HepG2 (cell line): ENCODE measurements at regions not wholly inside any gene's neighbourhood (a gene's known extent, or its start where the extent isn't known, plus 50 kb on each side); places are given as distances from the start of the nearest gene placed in this dataset.

ENCODE experiments used
- ATF7-NPFF ChIP-seq: sonication (generic); formaldehyde crosslinking; IDR thresholded peaks from 2 replicates; pipeline ENCODE4 v1.8.1; 2023; ENCODE audit warnings: mild to moderate bottlenecking, low read depth, missing genetic modification reagents, moderate library complexity
- FOSL1 ChIP-seq: sonication (generic); formaldehyde crosslinking; IDR thresholded peaks from 2 replicates; pipeline ENCODE4 v1.9.0; 2021; ENCODE audit warnings: missing genetic modification reagents, borderline replicate concordance
- JARID2 ChIP-seq: sonication (generic); formaldehyde crosslinking; IDR thresholded peaks from 2 replicates; pipeline ENCODE4 v1.8.1; 2023; ENCODE audit warnings: missing genetic modification reagents, inconsistent platforms; ENCODE audit not compliant: insufficient replicate concordance
- JUN ChIP-seq: sonication (generic); formaldehyde crosslinking; IDR thresholded peaks from 2 replicates; pipeline ENCODE4 v1.4.0; 2020; ENCODE audit warnings: mild to moderate bottlenecking, missing genetic modification reagents
- RORA ChIP-seq: sonication (generic); formaldehyde crosslinking; IDR thresholded peaks from 2 replicates; pipeline ENCODE4 v1.5.0; 2020; ENCODE audit warnings: mild to moderate bottlenecking, missing genetic modification reagents, moderate library complexity
- STAG1 ChIP-seq: sonication (generic); formaldehyde crosslinking; IDR thresholded peaks from 2 replicates; pipeline ENCODE4 v1.4.0; 2020; ENCODE audit warnings: missing genetic modification reagents
- XRCC5 ChIP-seq: fragments of 200-400 bp; formaldehyde crosslinking; optimal IDR thresholded peaks from 2 replicates; pipeline ENCODE3; 2017; ENCODE audit warnings: mild to moderate bottlenecking, low read length
- ZNF44 ChIP-seq: sonication (generic); formaldehyde crosslinking; IDR thresholded peaks from 2 replicates; pipeline ENCODE4 v1.5.1; 2020; ENCODE audit warnings: mild to moderate bottlenecking, missing genetic modification reagents
- ZNF7 ChIP-seq: IDR thresholded peaks from 2 replicates; pipeline ENCODE4 v1.6.1; 2016; ENCODE audit warnings: missing biosample characterization, missing genetic modification reagents
- TF ChIP-seq, protein P1 (sequence below): sonication (generic); formaldehyde crosslinking; IDR thresholded peaks from 2 replicates; pipeline ENCODE4 v1.5.0; 2020; ENCODE audit warnings: mild to moderate bottlenecking, missing genetic modification reagents, borderline replicate concordance
- TF ChIP-seq, protein P2 (sequence below): sonication (generic); formaldehyde crosslinking; IDR thresholded peaks from 2 replicates; pipeline ENCODE4 v1.4.0; 2020; ENCODE audit warnings: mild to moderate bottlenecking, low read depth, missing genetic modification reagents

DNA sequence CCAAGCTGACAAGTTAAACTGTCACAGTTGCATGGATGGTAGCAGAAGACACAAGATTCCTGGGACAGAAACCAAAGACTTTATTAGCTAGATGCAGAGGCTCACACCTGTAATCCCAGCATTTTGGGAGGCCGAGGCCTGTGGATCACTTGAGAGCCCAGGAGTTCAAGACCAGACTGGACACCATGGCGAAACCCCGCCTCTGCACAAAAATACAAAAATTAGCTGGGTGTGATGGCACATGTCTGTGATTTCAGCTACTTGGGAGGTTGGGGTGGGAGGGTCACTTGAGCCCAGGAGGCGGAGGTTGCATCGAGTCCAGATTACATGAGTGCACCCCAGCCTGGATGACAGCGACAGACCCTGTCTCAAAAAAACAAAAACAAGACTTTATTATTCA is 346.6 kb downstream of the IRS2 start (continued):
- TF ChIP-seq, protein P1, sequence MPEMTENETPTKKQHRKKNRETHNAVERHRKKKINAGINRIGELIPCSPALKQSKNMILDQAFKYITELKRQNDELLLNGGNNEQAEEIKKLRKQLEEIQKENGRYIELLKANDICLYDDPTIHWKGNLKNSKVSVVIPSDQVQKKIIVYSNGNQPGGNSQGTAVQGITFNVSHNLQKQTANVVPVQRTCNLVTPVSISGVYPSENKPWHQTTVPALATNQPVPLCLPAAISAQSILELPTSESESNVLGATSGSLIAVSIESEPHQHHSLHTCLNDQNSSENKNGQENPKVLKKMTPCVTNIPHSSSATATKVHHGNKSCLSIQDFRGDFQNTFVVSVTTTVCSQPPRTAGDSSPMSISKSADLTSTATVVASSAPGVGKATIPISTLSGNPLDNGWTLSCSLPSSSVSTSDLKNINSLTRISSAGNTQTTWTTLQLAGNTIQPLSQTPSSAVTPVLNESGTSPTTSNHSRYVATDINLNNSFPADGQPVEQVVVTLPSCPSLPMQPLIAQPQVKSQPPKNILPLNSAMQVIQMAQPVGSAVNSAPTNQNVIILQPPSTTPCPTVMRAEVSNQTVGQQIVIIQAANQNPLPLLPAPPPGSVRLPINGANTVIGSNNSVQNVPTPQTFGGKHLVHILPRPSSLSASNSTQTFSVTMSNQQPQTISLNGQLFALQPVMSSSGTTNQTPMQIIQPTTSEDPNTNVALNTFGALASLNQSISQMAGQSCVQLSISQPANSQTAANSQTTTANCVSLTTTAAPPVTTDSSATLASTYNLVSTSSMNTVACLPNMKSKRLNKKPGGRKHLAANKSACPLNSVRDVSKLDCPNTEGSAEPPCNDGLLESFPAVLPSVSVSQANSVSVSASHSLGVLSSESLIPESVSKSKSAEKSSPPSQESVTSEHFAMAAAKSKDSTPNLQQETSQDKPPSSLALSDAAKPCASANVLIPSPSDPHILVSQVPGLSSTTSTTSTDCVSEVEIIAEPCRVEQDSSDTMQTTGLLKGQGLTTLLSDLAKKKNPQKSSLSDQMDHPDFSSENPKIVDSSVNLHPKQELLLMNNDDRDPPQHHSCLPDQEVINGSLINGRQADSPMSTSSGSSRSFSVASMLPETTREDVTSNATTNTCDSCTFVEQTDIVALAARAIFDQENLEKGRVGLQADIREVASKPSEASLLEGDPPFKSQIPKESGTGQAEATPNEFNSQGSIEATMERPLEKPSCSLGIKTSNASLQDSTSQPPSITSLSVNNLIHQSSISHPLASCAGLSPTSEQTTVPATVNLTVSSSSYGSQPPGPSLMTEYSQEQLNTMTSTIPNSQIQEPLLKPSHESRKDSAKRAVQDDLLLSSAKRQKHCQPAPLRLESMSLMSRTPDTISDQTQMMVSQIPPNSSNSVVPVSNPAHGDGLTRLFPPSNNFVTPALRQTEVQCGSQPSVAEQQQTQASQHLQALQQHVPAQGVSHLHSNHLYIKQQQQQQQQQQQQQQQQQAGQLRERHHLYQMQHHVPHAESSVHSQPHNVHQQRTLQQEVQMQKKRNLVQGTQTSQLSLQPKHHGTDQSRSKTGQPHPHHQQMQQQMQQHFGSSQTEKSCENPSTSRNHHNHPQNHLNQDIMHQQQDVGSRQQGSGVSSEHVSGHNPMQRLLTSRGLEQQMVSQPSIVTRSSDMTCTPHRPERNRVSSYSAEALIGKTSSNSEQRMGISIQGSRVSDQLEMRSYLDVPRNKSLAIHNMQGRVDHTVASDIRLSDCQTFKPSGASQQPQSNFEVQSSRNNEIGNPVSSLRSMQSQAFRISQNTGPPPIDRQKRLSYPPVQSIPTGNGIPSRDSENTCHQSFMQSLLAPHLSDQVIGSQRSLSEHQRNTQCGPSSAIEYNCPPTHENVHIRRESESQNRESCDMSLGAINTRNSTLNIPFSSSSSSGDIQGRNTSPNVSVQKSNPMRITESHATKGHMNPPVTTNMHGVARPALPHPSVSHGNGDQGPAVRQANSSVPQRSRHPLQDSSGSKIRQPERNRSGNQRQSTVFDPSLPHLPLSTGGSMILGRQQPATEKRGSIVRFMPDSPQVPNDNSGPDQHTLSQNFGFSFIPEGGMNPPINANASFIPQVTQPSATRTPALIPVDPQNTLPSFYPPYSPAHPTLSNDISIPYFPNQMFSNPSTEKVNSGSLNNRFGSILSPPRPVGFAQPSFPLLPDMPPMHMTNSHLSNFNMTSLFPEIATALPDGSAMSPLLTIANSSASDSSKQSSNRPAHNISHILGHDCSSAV = no peak
- TF ChIP-seq ATF7-NPFF (CRISPR knock-in tag) = no peak
- no peak for TF ChIP-seq RORA
- no peak for TF ChIP-seq FOSL1 (CRISPR knock-in tag)
- TF ChIP-seq ZNF44 (CRISPR knock-in tag) = no peak
- no peak for TF ChIP-seq ZNF7 (CRISPR knock-in tag)
- TF ChIP-seq JARID2 (CRISPR knock-in tag) = no peak
- TF ChIP-seq XRCC5 = no peak
- TF ChIP-seq JUN (CRISPR knock-in tag) = no peak
- TF ChIP-seq, protein P2, sequence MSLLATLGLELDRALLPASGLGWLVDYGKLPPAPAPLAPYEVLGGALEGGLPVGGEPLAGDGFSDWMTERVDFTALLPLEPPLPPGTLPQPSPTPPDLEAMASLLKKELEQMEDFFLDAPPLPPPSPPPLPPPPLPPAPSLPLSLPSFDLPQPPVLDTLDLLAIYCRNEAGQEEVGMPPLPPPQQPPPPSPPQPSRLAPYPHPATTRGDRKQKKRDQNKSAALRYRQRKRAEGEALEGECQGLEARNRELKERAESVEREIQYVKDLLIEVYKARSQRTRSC (CRISPR knock-in tag) = no peak
- TF ChIP-seq STAG1 = no peak
- TF ChIP-seq, all 625 proteins: peak for 0
